ENCODE measurements at regions not wholly inside any gene's neighbourhood (a gene's known extent, or its start where the extent isn't known, plus 50 kb on each side); places are given as distances from the start of the nearest gene placed in this dataset.

DNA sequence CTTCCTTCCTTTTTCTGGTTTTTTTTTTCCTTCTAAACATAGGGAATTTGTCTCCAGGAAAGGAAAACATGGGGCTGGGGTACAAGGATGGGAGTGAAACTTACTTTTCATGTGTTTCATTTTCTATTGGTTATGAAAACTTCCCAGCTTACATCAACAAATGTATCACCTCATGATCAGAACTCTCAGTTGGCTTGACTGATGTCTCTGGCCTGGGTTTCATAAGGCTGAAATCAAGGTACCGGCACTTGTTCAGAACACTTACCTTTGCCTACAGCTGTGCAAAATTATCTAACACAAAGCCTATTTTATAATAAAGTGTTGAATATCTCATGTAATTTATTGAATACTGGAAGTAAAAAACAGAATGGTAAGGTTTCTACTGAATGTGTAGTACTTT, 91.8 kb upstream of the STT3B start:
- peaks cover 2% of the 10 kb centered on the region for H3K36me3 Mint-ChIP-seq (ENCODE audit: low read depth)
- peaks cover 17% of the 10 kb centered on the region for H3K9me3 Mint-ChIP-seq
- no peak overlapping the region for H3K4me3 Mint-ChIP-seq
- H3K27ac Mint-ChIP-seq (ENCODE audit: unreplicated experiment), result no peak overlapping the region
- TF ChIP-seq, protein P1, sequence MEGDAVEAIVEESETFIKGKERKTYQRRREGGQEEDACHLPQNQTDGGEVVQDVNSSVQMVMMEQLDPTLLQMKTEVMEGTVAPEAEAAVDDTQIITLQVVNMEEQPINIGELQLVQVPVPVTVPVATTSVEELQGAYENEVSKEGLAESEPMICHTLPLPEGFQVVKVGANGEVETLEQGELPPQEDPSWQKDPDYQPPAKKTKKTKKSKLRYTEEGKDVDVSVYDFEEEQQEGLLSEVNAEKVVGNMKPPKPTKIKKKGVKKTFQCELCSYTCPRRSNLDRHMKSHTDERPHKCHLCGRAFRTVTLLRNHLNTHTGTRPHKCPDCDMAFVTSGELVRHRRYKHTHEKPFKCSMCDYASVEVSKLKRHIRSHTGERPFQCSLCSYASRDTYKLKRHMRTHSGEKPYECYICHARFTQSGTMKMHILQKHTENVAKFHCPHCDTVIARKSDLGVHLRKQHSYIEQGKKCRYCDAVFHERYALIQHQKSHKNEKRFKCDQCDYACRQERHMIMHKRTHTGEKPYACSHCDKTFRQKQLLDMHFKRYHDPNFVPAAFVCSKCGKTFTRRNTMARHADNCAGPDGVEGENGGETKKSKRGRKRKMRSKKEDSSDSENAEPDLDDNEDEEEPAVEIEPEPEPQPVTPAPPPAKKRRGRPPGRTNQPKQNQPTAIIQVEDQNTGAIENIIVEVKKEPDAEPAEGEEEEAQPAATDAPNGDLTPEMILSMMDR (conservative IDR thresholded peaks at IDR 0.05), result no peak
- H3K4me1 Mint-ChIP-seq, result peaks cover 16% of the 10 kb centered on the region
- no peak for DNase-seq (ENCODE audit: low read depth, low spot score)
- no peaks in the 10 kb centered on the region for H3K27me3 Mint-ChIP-seq (ENCODE audit: low read depth)

DNA sequence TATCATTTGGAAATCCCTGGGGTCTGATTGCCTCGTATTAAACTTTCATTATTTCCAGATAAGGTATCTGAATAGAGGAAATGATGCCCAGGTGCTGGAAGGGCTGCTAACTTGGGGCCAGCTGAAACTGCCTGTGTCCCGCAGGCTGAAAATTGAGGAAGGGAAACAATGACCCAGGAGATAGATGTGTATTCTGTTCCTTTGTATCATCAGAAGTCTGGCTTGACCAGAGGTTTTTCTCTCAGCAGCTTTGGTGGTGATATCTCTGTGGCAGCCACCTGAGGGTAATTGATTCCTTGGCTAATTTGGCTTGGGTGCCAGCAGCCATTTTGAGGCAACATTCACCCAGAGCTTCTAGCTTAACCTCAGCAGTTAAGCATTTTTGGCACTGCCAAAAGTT, 90.0 kb upstream of the STT3B start:
- H3K4me1 Mint-ChIP-seq, result peaks cover 16% of the 10 kb centered on the region
- H3K27ac Mint-ChIP-seq (ENCODE audit: unreplicated experiment), result no peak overlapping the region
- H3K9me3 Mint-ChIP-seq, result peaks cover 4% of the 10 kb centered on the region
- no peaks in the 10 kb centered on the region for H3K27me3 Mint-ChIP-seq (ENCODE audit: low read depth)
- H3K4me3 Mint-ChIP-seq, result no peak overlapping the region
- DNase-seq (ENCODE audit: low read depth, low spot score), result no peak
- TF ChIP-seq, protein P1 (conservative IDR thresholded peaks at IDR 0.05), result no peak
- no peaks in the 10 kb centered on the region for H3K36me3 Mint-ChIP-seq (ENCODE audit: low read depth)

DNA sequence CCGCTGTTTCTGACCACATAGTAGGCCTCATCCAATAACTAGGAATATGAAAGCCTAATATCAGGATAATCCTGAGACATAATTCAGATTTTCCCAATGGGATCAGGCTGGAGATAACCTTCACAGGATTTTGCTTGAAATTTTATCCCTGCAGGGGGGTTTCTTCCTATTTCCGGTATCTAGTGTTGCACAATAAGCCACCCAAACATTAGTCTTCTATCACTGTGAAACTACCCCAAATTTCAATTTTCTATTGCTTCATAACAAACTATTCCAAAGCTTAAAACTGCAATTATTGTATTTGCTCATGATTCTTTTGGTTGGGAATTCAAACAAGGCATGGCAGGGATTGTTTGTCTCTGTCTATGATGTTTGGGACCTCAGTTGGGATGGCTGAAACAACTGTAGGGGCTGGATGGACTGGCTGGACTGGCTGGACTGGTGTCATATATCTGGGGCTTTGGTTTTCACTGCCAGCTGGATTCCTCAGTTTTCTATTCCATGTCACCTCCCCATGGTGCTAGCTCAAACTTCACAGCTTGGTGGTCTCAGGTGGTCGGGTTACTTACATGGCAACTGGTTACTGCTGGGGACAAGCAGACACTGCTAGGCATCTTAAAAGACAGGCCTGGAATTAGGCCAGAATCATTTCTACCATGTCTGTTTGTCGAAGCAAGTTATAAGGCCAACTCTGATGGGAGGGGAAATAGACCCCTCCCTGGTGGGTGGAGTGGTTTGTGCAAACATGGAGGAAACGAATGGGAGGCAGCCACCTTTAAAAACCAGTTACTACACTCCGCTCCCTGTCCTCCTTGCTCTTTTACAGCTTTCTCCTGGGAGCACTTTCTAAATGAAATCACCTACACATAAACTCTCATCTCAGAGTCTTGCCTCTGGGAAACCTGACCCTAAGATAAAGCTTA, 88.2 kb upstream of the STT3B start:
- H3K27me3 Mint-ChIP-seq (ENCODE audit: low read depth), result no peaks in the 10 kb centered on the region
- peaks cover 7% of the 10 kb centered on the region for H3K9me3 Mint-ChIP-seq
- DNase-seq (ENCODE audit: low read depth, low spot score), result no peak
- H3K4me1 Mint-ChIP-seq, result peaks cover 14% of the 10 kb centered on the region
- H3K27ac Mint-ChIP-seq (ENCODE audit: unreplicated experiment), result no peak overlapping the region
- TF ChIP-seq, protein P1 (conservative IDR thresholded peaks at IDR 0.05), result no peak
- H3K4me3 Mint-ChIP-seq, result no peak overlapping the region
- peaks cover 3% of the 10 kb centered on the region for H3K36me3 Mint-ChIP-seq (ENCODE audit: low read depth)

DNA sequence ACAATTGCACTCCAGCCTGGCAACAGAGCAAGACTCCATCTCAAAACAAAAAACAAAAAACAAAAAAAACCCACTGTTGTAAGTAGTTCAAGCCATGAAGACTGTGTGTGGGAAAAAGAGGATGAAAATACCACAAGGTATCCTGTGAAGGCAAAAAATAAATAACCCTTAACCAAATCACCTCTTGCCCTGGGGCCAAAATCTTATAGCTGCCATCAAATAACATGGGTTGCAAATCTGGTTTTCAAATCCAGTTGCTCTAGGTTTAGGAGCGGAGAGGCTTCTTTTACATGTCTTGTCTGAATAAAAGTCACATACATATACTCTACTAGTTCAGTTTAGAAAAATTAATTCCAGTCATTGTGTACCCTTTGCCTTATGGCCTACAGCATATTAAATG, 87.0 kb upstream of the STT3B start:
- TF ChIP-seq, protein P1 (conservative IDR thresholded peaks at IDR 0.05), result no peak
- DNase-seq (ENCODE audit: low read depth, low spot score), result no peak
- Mint-ChIP-seq H3K27me3 (ENCODE audit: low read depth) (no peaks in the 10 kb centered on the region), H3K4me3 (no peak overlapping the region), H3K36me3 (ENCODE audit: low read depth) (peaks cover 3% of the 10 kb centered on the region), H3K9me3 (peaks cover 7% of the 10 kb centered on the region), H3K27ac (ENCODE audit: unreplicated experiment) (no peak overlapping the region), H3K4me1 (peaks cover 2% of the 10 kb centered on the region)

DNA sequence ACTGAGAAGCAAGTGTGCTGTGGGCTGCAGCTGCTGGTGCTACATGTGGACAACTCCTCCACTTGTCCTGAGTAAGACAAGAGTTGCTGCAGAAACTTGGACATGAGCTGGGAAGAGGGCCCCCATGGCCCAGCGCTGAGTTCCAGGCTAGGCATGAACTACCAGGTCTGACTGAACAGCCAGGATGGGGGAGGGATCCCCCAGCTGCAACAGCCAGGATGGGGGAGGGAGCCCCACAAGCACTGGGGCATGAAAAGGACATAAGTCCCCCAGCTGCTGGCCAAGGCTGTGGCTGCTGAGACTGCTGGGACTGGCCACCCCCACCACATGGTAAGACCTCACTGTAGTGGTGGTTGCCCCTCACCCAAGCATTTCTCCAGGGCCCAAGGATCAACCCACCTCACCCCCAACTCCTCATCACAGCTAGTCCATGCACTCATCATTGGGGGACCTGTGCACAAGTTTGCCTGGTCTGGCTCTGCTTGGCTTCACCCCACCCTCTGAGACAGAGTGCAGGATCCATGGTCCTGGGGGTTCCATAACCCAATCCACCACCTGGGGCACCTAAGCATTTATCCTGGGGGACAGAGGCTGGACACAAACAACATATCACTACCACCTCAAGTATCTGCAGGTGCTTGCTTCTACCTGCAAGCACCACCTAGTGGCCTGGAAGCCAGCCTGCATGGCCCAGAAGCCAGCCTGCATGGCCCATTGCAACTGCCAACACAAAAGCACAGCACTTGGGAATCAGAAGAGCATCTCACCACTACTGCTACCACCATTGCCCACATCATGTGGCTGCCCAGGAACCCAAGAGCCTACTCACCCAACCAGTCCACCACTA, 84.5 kb upstream of the STT3B start:
- Mint-ChIP-seq H3K4me1 (peaks cover 3% of the 10 kb centered on the region), H3K27me3 (ENCODE audit: low read depth) (no peaks in the 10 kb centered on the region), H3K27ac (ENCODE audit: unreplicated experiment) (no peak overlapping the region), H3K4me3 (no peak overlapping the region), H3K9me3 (peaks cover 14% of the 10 kb centered on the region), H3K36me3 (ENCODE audit: low read depth) (peaks cover 10% of the 10 kb centered on the region)
- DNase-seq (ENCODE audit: low read depth, low spot score), result no peak
- TF ChIP-seq, protein P1 (conservative IDR thresholded peaks at IDR 0.05), result peak; percentile 45

All from neural crest cell (in vitro differentiated cells).